ENCODE measurements at regions not wholly inside any gene's neighbourhood (a gene's known extent, or its start where the extent isn't known, plus 50 kb on each side); places are given as distances from the start of the nearest gene placed in this dataset.
"Not testable (repeated sequence)": the region's sequence is repeated elsewhere in the genome, so short reads cannot be mapped to it uniquely, and the experiment has no call there.

DNA sequence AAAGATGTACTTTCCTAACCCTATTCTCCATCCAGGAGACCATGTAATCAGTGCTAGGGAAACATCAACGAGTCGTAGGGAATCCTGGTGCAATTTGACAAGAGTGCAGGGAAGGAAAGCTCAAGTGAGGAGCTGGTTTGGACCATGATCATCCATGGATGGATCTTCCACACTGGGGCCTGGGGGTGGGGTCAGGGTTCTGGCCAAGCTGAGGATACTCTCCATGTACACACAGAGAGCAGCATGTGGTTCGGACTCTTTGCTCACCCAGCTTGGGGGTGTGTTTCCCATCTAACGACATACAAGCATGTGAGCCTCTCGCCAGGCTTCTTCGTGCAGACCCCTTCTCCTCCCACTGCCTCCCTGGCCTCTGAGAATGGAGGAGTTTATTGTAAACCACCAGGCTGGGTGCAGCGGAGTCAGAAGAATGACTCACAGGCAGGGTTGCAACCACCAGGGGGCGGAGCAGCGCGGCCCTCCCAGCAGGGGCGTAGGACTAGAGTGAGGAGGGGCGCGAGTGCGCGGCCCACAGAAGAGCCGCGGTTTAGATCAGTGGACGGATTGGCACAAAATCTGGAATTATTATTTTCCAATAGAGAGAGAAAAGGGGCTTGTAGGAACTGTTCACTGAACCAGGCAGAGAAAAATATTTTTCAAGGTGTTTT lies 530.0 kb upstream of the B3GAT1 start:
- DNase-seq: not testable (repeated sequence)

DNA sequence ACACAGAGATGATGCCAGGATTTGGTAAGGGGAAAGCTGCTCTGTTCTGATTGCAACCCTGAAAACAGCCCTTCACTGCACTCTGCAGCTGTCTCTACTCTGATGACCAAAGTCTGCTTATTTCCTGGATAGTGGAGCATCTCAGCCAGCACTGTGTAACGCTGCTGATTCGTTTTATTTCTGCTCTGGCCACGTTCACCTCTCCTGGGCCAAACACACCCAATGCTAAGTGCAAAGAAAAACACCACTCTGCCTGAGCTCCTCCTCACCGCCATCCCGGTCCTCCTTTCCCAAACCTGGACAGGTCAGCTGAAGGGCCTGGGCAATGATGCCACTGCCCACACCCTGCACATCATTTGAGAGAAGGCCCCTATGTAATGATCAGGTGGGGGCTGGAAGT lies 529.3 kb upstream of the B3GAT1 start:
- no peak for DNase-seq

DNA sequence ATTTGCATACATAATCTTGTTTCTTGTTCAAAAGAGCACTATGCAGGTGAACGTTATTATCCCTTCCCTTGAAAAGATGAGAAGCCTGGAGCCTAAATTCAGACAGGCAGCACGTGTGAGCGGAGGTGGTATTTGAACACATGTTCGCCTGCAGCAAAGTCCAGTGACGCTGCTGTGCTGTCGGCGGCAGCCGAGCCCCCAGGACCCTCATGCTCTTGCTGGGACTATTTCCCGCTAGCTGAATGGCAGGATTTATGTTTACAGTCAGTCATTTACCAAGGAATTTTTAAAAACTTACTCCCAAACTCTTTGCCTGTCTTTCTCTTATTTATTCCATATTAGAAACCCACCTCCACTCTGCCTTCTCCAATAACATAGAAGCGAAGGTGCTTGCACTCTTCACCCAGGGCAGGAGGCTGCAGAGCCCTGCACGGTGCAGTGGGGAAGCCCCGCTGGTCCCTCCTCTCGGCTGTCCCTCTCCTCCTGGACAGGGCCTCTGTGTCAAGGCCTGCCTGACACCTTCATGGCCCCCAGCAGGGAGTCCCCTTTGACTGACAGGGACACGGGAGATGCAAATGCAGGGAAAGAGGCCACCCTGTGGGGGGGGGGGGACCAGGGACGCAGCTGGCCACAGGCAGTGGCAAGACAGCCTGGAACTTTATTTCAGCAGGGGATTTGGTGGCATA lies 528.5 kb upstream of the B3GAT1 start:
- no peak for DNase-seq

DNA sequence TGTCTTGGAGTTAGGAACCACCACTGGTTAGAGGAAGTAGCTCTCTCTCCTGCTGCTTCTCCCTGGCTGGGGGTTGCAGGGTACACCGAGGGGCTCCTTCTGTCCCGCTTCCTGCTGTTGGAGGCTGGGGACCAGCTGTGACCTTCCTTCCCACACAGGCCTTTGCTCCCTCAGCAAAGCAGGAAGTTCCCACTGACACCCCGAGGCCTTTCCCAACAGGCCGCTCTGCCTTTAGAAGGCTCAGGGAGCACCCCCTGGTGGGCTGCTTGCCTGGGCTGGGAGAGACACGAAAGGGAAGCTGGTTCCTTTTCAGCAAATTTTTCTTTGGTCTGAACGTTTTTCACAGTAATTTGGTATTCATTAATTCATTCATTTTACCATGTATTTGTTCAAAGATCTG lies 527.9 kb upstream of the B3GAT1 start:
- no peak for DNase-seq

DNA sequence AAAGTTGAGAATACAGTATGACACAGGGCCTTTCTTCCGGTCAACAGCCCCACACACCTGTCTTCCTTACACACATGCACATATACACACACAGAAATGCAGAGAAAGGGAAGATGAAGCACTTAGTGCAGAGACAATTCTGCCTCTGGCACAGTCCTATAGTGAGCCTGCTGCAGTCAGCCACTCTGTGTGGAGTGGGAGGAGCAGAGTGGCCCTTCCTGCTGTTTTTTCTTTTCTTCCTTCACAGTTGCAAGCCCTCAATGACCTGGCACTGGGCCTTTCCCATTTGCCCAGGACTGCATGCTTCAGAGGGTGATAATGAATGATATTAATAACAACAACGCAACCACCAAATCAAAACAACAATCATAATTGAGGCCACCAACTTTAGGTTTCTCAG lies 527.0 kb upstream of the B3GAT1 start:
- no peak for DNase-seq

DNA sequence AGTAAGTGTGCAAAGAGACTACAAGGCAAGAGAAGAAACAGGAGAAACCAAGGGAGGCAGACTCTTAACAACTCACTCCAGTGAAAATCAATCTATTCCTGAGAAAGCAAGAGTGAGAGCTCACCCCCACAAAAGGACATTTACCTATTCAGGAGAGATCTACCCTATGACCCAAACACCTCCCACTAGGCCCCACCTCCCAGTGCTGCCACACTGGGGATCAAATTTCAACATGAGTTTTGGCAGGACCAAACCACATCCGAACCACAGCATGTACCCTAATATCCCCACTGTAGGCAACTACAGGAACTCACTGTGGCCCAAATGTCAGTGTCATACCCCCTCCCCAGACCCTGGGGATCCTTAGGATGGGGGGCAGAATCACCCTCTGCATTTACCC lies 526.2 kb upstream of the B3GAT1 start:
- DNase-seq: no peak

DNA sequence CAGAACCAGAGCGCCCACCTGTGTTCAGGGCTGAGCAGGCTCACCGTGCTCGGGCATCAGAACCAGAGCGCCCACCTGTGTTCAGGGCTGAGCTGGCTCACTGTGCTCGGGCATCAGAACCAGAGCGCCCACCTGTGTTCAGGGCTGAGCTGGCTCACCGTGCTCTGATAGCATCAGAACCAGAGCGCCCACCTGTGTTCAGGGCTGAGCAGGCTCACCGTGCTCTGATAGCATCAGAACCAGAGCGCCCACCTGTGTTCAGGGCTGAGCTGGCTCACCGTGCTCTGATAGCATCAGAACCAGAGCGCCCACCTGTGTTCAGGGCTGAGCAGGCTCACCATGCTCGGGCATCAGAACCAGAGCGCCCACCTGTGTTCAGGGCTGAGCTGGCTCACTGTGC lies 525.2 kb upstream of the B3GAT1 start:
- not testable (repeated sequence) for DNase-seq

DNA sequence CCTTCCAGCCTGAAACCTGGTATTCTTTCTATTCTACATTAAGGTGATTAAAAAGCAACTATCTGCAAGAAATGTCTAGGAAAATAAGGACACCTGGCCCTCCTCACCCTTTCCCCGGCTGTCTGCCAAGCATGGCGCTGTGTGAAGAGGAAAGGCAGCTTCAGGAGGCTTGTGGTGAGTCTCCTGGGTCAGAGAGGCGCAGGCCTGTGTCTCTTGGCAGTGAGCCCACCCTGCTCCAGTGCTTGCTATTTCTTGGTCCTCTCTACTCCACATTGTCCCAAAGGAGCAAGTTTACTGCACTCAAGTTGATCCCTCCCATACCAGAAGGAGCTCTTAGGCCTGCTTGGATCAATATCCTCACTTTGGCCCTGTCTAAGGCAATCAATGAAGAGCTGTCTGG lies 520.7 kb upstream of the B3GAT1 start:
- no peak for DNase-seq

DNA sequence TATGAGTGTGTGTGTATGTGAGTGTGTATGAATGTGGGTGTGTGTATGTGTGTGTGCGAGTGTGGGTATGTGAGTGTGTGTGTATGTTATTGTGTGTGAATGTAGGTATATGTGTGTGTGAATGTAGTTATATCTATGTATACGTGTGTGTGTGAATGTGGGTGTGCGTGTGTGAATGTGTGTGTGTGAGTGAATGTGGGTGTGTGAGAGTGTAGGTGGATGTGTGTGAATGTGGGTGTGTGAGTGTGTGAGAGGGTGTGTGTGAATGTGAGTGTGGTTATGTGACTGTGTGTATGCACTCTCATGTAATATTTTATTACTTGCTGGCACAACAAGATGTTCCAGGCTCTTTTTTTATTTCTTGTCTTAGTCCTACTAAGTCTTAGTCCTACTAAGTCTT lies 513.4 kb upstream of the B3GAT1 start:
- DNase-seq: no peak

DNA sequence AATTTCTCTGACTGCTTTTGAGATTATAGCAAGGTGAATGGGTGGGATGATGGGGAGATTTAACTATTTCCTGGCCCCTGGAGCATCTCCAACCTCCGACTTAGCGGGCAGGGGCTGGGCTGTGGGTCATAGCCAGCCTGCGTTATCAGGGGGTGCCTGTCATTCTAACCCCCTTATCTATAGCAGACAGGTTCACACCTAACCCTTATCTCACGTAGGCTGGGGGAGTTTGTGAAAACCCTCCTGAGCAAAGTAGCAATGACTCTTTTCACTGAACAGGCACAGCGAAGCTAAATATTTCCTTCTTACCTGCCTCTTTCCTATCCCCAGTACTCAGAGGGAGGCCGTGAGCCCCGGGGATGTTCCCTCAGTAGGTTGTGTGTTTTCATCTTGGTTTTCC lies 511.4 kb upstream of the B3GAT1 start:
- no peak for DNase-seq

DNA sequence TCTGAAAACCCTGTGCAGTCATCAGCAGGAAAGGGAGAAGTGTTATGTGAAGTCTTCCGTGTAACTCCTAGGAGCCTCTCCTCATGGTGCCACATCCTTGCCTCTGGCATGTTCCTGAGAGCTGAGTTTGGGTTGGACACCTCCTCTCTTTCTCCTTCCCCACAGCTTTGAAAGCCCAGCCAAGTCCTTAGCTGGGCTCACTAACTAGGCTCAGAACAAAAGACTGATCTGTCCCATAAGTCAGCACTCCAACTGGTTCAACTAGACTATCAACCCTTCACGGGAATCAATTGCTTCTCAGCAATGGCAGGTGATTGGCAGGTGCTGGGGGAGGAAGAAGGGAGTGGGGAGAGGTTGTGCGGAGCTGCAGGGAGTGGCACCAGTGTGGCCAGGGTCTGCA lies 509.9 kb upstream of the B3GAT1 start:
- DNase-seq: no peak

DNA sequence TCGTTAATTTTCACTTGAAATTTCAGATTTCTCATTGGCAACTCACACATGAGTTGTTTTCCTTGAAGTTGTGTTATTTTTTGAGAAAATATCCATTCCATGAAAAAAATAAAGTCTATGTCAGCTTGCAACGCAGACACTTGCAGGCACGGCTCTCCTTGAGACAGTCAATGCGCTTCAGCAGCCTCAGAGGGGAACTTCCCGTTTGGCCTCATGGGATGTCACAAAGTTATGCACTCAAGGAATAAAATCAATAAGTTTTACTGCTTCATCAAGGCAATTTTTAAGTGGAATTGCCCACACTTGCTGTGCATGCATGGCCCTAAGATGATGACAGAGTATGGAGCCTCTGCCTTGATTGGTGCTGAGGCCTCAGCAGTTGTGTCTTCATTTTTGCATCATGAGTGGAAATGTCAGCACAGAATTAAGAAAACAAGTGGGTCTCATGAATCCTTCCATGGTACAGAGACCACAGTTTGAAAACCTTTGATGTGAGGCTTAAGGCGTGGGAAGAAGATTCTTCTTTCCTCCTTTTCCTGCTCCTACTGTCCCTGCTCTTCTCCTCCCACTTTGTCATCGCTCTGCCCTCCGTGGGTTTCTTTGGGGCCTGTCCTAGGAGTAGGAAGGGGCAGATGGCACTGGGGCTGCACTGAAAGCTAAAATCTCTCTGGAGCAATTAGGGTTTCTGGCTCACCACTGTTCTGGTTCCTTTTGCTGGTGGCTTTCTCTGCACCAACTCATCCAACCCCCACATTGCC lies 509.0 kb upstream of the B3GAT1 start:
- DNase-seq: no peak

DNA sequence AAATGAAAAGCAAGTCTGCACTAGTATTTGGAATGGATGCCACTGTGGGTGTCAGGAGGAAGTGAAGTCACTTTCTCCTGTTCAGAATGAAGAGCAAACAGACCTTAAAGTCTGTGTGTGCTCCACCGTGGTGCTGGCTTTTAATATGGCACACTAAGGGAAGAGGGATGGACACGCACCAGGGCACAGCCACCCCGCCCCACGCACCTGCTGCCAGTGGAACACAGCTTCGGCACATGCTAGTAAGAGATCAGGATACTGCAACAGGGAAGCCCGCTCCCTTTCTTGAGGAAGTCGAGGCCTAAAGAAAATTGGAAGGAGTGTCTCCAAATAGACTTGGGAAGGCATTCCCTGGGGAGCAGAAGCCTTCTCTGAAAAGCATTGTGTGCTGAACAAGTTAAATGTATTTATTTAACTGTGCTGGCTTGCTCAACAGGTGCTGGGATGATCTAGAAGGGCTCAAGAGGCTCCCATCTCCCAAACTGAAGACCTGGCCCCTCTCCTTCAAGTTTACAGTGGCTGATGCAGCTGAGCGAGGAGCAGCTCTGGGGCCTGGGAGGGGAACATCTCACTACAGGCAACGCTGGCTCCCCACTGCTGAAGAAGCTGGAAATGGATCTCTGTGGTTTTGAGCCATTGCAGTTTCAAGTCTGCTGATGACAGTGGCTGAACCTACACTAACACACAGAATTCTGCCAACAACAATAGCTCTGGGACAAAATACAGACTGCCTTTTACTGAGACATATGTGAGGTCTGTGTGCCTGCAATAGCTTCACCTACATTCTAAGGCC lies 504.6 kb upstream of the B3GAT1 start:
- DNase-seq: no peak

DNA sequence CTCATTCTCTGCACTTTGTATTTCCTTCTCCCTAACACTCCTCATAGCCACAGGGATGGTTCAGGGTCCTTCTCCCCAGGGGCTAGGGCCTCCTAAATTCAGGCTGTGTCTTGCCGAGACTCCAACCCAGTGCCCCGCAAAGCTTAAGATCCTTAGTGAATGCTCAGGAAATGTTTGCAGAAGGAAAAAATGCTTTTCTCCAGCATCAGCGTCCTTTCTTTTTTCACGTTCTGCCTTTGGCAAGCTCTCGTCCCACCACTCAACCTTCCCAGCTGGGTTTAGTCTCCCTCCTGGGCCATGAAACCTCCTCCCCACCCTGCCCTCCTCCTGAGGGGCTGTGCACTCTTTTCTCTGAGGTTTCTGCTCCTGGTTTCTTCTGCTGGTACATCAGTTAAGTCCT lies 503.8 kb upstream of the B3GAT1 start:
- DNase-seq: no peak

DNA sequence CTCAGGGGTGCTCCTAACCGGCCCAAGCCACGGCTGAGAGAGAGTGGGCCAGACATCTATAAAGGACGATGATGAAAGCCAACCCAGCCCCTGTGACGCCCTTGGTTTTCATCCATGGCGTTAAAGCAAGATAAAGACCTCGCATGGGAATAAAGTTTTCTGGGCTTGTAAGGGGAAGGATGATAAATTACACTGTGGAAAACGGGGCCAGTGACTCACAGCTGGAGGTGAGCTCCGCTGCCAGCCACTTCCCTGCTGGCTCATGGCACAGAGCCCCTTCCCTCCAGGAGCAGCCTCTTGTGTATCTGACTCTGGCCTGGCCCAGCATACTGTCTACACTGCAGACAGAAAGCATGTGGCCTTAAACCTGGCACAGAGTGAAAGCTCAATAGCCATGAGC lies 503.2 kb upstream of the B3GAT1 start:
- no peak for DNase-seq

DNA sequence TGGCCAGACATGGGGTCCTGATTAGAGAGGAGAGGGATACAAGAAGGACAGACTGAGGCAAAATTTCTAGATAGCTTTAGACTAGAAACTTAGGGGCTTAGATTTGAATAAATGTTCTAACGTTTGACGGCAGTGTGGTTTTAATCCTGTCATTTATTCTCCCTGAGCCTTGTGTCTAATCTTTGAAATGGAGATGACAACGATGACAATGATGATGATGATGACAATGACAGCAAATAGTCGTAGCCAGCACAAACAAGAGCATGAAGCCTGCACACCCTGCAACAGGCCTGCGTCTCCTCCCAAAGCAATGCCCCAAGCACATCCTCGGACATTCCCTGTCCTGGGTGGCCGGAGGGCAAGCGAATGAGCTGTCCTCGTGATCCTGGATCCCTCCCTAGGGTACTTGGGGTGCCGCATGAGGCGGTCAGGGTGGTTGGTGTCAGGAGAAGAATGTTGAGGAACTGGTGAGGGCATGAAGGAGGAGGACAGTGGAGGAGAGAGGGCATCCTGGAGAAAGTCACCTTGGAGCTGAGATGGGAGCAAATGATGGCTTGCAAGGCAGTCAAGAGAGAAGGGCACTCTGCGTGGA lies 502.1 kb upstream of the B3GAT1 start:
- DNase-seq: no peak

DNA sequence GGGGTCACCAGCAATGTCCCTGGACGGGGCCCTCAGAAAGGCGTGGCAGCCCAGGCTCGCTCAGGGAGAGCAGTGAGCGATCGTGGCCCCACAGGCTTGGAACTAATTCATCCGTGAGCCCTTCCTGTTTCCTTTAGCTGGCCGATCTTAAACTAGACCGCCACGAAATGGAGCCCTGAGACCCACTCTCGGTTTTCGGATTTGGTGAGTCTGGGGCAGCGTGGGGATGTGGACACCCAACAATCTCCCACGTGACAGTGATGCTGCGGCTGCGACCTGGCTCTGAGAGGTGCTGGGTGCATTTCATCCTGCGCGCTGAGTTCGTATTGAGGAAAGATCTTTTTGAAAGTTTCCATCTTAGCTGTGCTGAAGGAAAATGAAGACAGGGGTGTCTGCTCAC lies 501.3 kb upstream of the B3GAT1 start:
- no peak for DNase-seq

DNA sequence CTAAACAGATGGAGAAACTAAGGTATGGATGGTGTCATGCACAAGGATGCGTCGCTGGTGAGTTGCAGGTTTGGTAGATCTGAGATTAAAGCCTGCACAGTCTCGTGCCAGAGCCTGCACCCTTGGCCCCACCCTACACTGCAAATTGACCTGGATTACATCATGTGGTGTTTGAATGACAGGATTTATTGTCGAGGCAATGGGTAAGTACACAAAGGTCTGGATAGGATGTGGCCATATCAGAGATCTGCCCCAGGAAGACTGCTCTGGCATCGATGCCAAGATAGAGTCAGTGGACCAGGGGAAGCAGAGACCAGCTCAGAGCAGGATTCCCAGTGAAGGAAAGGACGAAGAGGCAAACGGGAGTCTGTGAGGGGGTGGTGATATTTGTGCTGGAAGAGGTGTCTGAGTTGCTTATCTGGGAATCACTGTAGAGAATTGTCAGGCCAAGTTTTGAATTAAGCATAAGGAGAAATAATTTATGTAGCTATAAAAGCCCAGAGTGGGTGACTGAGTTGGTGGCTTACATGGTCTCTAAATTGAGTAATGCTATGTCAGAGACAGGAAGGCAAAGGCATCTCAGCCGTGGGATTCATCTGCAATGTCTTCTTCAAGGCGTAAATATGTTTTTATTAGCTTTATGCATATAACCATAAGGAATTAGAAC lies 499.6 kb upstream of the B3GAT1 start:
- DNase-seq: no peak

DNA sequence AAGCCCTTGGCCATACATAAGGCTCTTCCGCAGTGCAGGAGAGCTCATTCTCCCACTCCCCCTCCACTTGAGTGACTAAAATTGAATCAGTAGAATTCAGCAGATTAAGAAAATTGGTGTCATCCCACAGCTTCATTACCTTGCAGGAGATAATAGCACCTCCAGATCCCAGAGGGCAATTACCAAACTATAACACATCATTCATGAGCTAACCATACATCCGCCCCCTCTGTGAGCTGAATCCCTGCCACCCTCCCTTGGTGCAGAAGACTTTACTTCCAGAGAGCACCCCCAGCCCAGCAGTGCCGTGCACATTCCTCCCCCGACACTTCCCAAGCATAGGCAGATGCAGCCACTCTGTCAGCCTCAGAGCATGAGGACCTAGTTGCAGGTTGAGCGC lies 496.5 kb upstream of the B3GAT1 start:
- DNase-seq: no peak

DNA sequence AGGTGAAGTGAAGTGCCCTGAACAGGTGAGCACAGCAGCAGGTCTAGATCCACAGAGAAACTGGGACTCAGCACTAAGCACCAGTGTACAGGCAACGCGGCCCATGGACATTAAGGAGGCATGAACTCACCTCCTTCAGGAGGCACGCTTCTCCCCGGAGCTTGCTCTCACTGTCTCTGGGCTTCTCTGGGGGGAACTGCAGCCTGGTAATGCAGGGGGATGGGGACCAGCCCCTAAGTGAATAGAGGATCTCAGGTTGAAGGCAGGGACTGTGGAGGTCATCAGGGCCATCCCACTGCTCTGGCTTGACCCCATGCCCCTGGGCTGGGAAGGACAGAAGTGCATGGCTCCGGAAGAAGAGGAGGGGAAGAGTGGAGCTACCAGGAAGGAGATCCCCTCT lies 495.6 kb upstream of the B3GAT1 start:
- no peak for DNase-seq

DNA sequence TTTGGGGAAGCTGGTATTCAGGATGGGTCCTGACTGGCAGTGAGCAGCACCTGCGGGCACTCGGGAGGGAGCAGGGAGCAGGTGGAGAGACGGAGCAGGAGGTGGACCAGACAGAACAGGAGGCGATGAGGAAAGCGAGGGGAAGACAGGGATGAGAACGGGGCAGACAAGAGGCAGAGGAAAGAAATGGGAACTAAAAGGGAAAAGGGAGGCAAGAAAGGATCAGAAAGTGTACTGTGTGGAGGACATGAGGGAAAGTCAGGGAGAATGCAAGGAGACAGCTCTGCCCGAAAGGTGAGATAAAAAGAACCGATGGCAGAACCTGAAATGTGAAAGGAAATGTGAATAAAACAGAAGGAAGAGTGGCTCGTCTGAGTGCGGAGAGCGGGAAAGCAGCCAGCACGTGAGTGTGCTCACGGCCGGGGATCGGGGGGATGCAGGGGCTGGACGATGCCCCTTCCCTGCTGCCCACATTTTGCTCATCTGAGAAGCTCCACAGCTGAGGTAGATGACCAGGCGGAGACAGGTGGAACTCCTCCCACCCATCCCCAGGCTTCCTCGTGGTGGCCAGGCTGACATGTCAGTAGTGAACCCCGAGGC lies 494.4 kb upstream of the B3GAT1 start:
- DNase-seq: no peak

DNA sequence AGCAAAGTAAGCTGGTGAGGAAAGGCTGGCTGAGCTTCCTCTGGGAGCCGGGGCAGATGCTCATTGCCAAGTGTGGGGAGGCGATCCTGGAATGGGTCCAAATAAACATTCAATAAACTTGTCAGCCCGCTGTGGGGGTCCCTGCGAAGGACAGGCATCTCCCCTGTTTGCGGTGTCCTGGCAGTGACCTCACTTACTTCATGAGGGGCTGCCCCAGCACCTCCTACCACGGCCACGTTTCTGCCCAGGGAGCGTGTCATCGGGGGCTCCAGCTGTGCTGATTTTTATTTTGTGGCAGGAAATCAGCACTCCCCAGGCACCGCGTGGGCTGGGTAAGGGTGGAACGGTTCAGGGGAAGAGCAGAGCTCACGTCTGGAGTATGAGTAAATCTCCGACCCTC lies 493.9 kb upstream of the B3GAT1 start:
- no peak for DNase-seq

All from central memory CD4-positive, alpha-beta T cell (primary cell).